Thyroid gland (tissue), 4 donors: ENCODE measurements at regions not wholly inside any gene's neighbourhood (a gene's known extent, or its start where the extent isn't known, plus 50 kb on each side); places are given as distances from the start of the nearest gene placed in this dataset.

Experiments used
- POLR2A ChIP-seq, 2 donors: fragments of 450-650 bp; IDR thresholded peaks; one replicate each; pipeline ENCODE4 v1.6.1; 2017; ENCODE audit warnings: antibody characterized with exemption in 2 of 2, mild to moderate bottlenecking in 2 of 2, moderate library complexity in 1 of 2
- TF ChIP-seq, protein P1 (sequence below), 6 experiments: fragments of 200-600 bp in 3 of 6; fragments of 450-650 bp in 3 of 6; sonication (generic) in 3 of 6; IDR thresholded peaks; one replicate each; pipeline ENCODE4 v1.5.1; 2016 to 2019; ENCODE audit warnings: antibody characterized with exemption in 6 of 6, mild to moderate bottlenecking in 2 of 6, inconsistent platforms in 1 of 6, moderate library complexity in 1 of 6

DNA sequence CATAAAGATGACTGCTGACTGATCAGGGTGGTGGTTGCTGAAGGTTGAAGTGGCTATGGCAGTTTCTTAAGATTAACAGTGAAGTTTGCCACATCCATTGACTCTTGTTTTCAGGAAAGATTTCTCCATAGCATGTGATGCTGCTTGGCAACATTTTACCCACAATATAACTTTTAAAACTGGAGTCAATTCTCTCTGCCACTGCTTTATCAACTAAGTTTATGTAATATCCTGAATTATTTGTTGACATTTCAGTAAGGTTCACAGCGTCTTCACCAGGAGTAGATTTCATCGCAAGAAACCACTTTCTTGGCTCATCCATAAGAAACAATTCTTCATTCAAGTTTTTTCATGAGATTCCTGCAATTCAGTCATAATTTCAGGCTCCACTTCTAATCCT, 166.5 kb upstream of the SPRY1 start:
- TF ChIP-seq, protein P1, sequence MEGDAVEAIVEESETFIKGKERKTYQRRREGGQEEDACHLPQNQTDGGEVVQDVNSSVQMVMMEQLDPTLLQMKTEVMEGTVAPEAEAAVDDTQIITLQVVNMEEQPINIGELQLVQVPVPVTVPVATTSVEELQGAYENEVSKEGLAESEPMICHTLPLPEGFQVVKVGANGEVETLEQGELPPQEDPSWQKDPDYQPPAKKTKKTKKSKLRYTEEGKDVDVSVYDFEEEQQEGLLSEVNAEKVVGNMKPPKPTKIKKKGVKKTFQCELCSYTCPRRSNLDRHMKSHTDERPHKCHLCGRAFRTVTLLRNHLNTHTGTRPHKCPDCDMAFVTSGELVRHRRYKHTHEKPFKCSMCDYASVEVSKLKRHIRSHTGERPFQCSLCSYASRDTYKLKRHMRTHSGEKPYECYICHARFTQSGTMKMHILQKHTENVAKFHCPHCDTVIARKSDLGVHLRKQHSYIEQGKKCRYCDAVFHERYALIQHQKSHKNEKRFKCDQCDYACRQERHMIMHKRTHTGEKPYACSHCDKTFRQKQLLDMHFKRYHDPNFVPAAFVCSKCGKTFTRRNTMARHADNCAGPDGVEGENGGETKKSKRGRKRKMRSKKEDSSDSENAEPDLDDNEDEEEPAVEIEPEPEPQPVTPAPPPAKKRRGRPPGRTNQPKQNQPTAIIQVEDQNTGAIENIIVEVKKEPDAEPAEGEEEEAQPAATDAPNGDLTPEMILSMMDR (IDR thresholded peaks at IDR 0.05), result no peak
- no peak for TF ChIP-seq POLR2A (IDR thresholded peaks at IDR 0.05)
